Thymus (tissue), 11 donors: ENCODE measurements at regions not wholly inside any gene's neighbourhood (a gene's known extent, or its start where the extent isn't known, plus 50 kb on each side); places are given as distances from the start of the nearest gene placed in this dataset.

ENCODE experiments used
- DNase-seq, 9 donors: peaks; one replicate each; pipeline ENCODE4 v3.0.0-alpha.2; 2013; ENCODE audit warnings: low spot score in 9 of 9, low read depth in 6 of 9, missing footprints in 1 of 9
- H3K27ac ChIP-seq, 2 donors: one replicate each; pipeline ENCODE4 v1.5.1; 2013; ENCODE audit warnings: control low read depth in 1 of 2, low read depth in 1 of 2, low read length in 1 of 2, mild to moderate bottlenecking in 1 of 2, moderate library complexity in 1 of 2
- H3K27me3 ChIP-seq, 2 donors: one replicate each; pipeline ENCODE4 v1.5.1; 2013; ENCODE audit warnings: low read length in 1 of 2; ENCODE audit not compliant: control insufficient read depth in 2 of 2, insufficient read depth in 1 of 2
- H3K36me3 ChIP-seq, 2 donors: one replicate each; pipeline ENCODE4 v1.5.1; 2013; ENCODE audit warnings: low read length in 1 of 2, mild to moderate bottlenecking in 1 of 2, moderate library complexity in 1 of 2; ENCODE audit not compliant: control insufficient read depth in 2 of 2, insufficient read depth in 2 of 2
- H3K4me1 ChIP-seq, 2 donors: one replicate each; pipeline ENCODE4 v1.5.1; 2013; ENCODE audit warnings: low read length in 2 of 2; ENCODE audit not compliant: control insufficient read depth in 2 of 2, insufficient read depth in 2 of 2
- H3K4me3 ChIP-seq, 2 donors: one replicate each; pipeline ENCODE4 v1.5.1; 2013; ENCODE audit warnings: low read length in 2 of 2, control low read depth in 1 of 2, mild to moderate bottlenecking in 1 of 2
- H3K9me3 ChIP-seq, 2 donors: one replicate each; pipeline ENCODE4 v1.5.1; 2013; ENCODE audit warnings: low read length in 1 of 2, mild to moderate bottlenecking in 1 of 2; ENCODE audit not compliant: control insufficient read depth in 2 of 2, insufficient read depth in 1 of 2
- WGBS: extraction: QIAGEN DNeasy Blood & Tissue Kit; methylation state at CpG from one replicate; pipeline ENCODE4 v1.1.7; 2013; 5-methylcytosine and 5-hydroxymethylcytosine counted together
- donor health status: healthy.

DNA sequence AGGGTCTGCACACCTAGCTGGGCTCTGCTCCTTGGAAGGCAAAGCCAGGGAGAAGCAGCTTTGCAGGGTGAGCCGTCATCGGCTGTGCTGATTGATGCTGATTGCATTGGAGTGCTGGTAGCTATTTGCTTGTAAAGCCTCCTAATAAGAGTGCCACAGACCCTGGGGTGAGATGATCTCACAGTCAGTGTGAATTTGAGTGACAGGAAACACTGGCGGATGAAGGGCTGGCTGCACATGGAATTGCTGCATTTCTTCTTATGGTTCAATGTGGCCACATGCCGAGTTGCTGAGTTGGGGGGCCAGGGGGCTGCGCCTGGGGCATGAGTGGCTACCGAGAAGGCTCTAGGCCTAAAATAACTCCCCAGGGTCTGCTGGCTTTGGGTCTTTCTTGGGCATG is 138.2 kb upstream of the CACNA1E start:
- Histone ChIP-seq H3K36me3 (no peaks in the 10 kb centered on the region), H3K4me1 (no peaks in the 10 kb centered on the region), H3K27me3 (no peaks in the 10 kb centered on the region), H3K4me3 (no peak overlapping the region), H3K9me3 (no peaks in the 10 kb centered on the region), H3K27ac (no peak overlapping the region)
- DNase-seq: no peak
- WGBS: 84% methylated on average over 6 of the region's 6 CpGs

- WGBS: 91% methylated on average over 14 of the region's 14 CpGs
- no peaks in the 10 kb centered on the region for H3K36me3 ChIP-seq
- H3K4me1 ChIP-seq: no peaks in the 10 kb centered on the region
- H3K9me3 ChIP-seq: no peaks in the 10 kb centered on the region
- DNase-seq: no peak
- H3K27ac ChIP-seq: no peak overlapping the region
- H3K27me3 ChIP-seq: no peaks in the 10 kb centered on the region
- no peak overlapping the region for H3K4me3 ChIP-seq
Observed at GRCh38 chr1:181347495-181348390, 135.6 kb upstream of the CACNA1E start.

GRCh38 chr1:181349512-181349911 is 133.8 kb upstream of the CACNA1E start:
- Histone ChIP-seq H3K36me3 (no peaks in the 10 kb centered on the region), H3K4me3 (no peak overlapping the region), H3K9me3 (no peaks in the 10 kb centered on the region), H3K27me3 (no peaks in the 10 kb centered on the region), H3K27ac (no peak overlapping the region), H3K4me1 (no peaks in the 10 kb centered on the region)
- WGBS: 93% methylated on average over 2 of the region's 2 CpGs
- DNase-seq: no peak

- no peak for DNase-seq
- no peaks in the 10 kb centered on the region for H3K27me3 ChIP-seq
- H3K36me3 ChIP-seq: no peaks in the 10 kb centered on the region
- H3K27ac ChIP-seq: no peak overlapping the region
- H3K4me1 ChIP-seq: no peaks in the 10 kb centered on the region
- H3K9me3 ChIP-seq: no peaks in the 10 kb centered on the region
- 96% methylated on average over 7 of the region's 7 CpGs for WGBS
- H3K4me3 ChIP-seq: no peak overlapping the region
Observed at GRCh38 chr1:181350131-181350530, 133.2 kb upstream of the CACNA1E start.

GRCh38 chr1:181351740-181352139 is 131.6 kb upstream of the CACNA1E start:
- H3K4me3 ChIP-seq: no peak overlapping the region
- no peaks in the 10 kb centered on the region for H3K36me3 ChIP-seq
- H3K9me3 ChIP-seq: no peaks in the 10 kb centered on the region
- H3K4me1 ChIP-seq: no peaks in the 10 kb centered on the region
- no peak for DNase-seq
- no peaks in the 10 kb centered on the region for H3K27me3 ChIP-seq
- 95% methylated on average over 3 of the region's 3 CpGs for WGBS
- no peak overlapping the region for H3K27ac ChIP-seq

DNA sequence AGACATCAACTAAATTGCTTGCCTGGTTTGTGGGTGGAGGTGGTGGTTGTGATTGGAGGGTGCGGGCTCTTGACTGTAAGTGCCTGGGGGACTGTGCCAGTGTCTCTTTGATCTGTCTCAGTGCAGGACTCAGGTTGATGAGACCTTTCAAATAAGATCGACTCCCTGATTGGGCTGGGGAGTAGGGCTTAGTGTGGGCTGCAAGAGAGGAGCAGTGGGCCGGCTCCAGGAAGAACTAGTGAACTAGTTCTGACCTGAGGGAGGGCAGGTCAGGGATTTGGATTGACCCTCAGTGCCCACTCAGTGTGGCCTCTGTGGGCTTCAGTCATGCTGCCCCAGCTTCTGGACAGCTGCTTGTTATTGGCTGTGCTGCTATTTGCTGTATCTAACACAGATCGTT is 130.6 kb upstream of the CACNA1E start:
- no peak for DNase-seq
- 95% methylated on average over 4 of the region's 4 CpGs for WGBS
- Histone ChIP-seq H3K9me3 (no peaks in the 10 kb centered on the region), H3K4me3 (no peak overlapping the region), H3K27me3 (peaks cover 0 to 2% of the 10 kb centered on the region in 2 donors), H3K27ac (no peak overlapping the region), H3K4me1 (no peaks in the 10 kb centered on the region), H3K36me3 (no peaks in the 10 kb centered on the region)

GRCh38 chr1:181353526-181353925 is 129.8 kb upstream of the CACNA1E start:
- Histone ChIP-seq H3K4me1 (no peaks in the 10 kb centered on the region), H3K27me3 (peaks cover 0 to 2% of the 10 kb centered on the region in 2 donors), H3K4me3 (no peak overlapping the region), H3K27ac (no peak overlapping the region), H3K36me3 (no peaks in the 10 kb centered on the region), H3K9me3 (no peaks in the 10 kb centered on the region)
- no peak for DNase-seq
- 98% methylated on average over 1 of the region's 1 CpG for WGBS

DNA sequence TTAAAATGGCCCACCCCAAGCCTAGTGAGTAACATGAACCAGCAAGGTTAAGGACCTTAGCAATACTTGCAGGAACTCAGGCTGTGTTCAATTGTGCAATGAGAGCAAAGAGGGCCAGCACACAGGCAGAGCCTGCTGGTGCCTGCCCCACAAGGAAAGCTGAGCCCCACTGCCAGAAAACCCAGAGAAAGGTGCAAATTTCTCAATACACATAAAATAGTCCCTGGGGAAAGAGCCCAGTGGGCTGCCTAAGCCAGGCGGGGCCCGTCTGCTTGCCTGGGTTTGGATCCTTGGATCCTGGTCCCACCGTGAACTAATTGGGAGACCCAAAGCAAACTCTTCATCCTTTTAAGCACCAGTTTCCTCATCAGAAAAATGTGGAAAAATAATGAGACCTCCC is 128.5 kb upstream of the CACNA1E start:
- Histone ChIP-seq H3K27ac (no peak overlapping the region), H3K9me3 (no peaks in the 10 kb centered on the region), H3K36me3 (no peaks in the 10 kb centered on the region), H3K4me3 (no peak overlapping the region), H3K4me1 (no peaks in the 10 kb centered on the region), H3K27me3 (peaks cover 0 to 2% of the 10 kb centered on the region in 2 donors)
- WGBS: 98% methylated on average over 3 of the region's 3 CpGs
- DNase-seq: no peak

DNA sequence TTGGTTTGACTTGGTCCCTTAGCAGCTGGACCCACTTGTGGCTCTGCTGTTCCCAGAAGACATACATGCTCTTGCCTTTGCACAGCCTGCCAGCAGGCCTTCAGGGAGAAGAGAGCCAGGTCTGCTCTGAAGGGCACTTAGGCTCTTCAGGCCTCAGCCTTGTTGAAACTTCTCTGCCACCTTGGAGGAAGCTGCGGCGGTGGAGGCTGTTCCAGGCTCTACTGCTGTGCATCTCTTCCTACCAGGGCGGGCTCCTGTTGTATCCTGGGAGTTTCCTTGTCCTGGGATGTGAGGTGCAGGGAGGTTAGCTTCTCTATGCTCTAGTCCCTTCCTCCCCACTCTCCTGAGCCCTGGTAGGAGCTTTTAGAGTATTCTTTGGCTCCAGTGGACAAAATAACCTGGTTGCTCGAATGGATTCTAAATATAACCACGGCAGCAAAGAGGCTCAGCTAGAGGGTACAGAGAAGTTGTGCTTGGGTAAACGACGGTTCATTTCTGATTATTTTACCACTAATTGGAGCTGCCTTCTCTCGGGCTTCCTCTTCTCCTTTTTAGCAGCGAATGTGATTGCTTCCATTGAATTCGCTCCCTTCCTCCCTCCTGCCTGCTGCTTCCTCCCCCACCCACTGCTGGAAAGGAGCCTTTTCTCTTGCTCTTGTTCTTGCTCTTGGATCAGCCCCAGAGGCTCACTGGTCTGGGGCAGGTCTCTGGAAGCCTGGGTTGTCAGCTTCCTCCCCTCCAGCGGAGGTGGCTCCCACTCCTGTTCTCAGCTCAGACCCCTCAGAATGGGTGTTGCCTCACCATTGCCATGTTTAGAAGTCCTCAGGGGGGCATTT is 126.6 kb upstream of the CACNA1E start:
- DNase-seq: no peak

More for the DNA sequence above, 126.6 kb upstream of the CACNA1E start:
- no peak overlapping the region for H3K4me3 ChIP-seq
- H3K36me3 ChIP-seq: no peaks in the 10 kb centered on the region
- WGBS: 36% methylated on average over 11 of the region's 11 CpGs
- H3K4me1 ChIP-seq: no peaks in the 10 kb centered on the region
- no peaks in the 10 kb centered on the region for H3K9me3 ChIP-seq
- H3K27ac ChIP-seq: no peak overlapping the region
- H3K27me3 ChIP-seq: peaks cover 0 to 2% of the 10 kb centered on the region in 2 donors
